GM12873 (cell line): ENCODE measurements at regions not wholly inside any gene's neighbourhood (a gene's known extent, or its start where the extent isn't known, plus 50 kb on each side); places are given as distances from the start of the nearest gene placed in this dataset.

Source experiments
- CTCF ChIP-seq: IDR thresholded peaks from 2 replicates; pipeline ENCODE4 v1.5.1; 2012; ENCODE audit warnings: low read depth, mild to moderate bottlenecking, moderate library complexity, low read length, control low read depth; ENCODE audit not compliant: insufficient read depth; ENCODE audit errors: missing control alignments

GRCh38 chr2:221077251-221077650, 494.9 kb downstream of the EPHA4 start:
- no peak for TF ChIP-seq CTCF

GRCh38 chr2:221077799-221078198, 494.3 kb downstream of the EPHA4 start:
- no peak for TF ChIP-seq CTCF

GRCh38 chr2:221085341-221085900, 486.7 kb downstream of the EPHA4 start:
- TF ChIP-seq CTCF, result no peak

GRCh38 chr2:221085936-221086335, 486.2 kb downstream of the EPHA4 start:
- TF ChIP-seq CTCF, result no peak

- no peak for TF ChIP-seq CTCF
Measured at GRCh38 chr2:221087779-221088178, 484.3 kb downstream of the EPHA4 start.

GRCh38 chr2:221088506-221088905, 483.6 kb downstream of the EPHA4 start:
- TF ChIP-seq CTCF, result no peak

GRCh38 chr2:221095356-221095755, 476.7 kb downstream of the EPHA4 start:
- no peak for TF ChIP-seq CTCF
